Endothelial cell of hepatic sinusoid (primary cell): ENCODE measurements at regions not wholly inside any gene's neighbourhood (a gene's known extent, or its start where the extent isn't known, plus 50 kb on each side); places are given as distances from the start of the nearest gene placed in this dataset.

Experiments used
- in situ Hi-C: cut with HindIII; loops from 2 replicates; pipeline ENCODE4 v1.10.0; 2017; ENCODE audit warnings: low sequenced_read_pairs

DNA sequence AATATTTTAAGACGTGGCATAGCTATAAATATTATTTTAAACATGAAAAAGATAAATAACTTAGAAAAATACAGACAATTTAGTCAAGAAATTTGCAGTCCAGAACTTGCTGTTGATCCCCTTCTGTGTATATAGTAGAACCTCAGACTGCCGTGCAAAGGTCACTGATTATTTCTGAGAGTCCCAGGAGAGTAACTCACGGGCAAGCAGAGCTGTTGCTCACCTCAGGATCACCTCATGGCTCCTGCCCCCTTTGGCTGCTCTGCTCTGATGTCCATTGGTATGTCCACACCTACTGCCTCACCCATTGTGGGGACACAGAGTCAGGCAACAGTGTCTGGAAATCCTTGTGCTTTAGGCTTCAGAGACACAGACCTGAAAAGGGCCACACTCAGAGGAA is 392.9 kb upstream of the CELF4 start:
- in situ Hi-C loops: no loop called here

DNA sequence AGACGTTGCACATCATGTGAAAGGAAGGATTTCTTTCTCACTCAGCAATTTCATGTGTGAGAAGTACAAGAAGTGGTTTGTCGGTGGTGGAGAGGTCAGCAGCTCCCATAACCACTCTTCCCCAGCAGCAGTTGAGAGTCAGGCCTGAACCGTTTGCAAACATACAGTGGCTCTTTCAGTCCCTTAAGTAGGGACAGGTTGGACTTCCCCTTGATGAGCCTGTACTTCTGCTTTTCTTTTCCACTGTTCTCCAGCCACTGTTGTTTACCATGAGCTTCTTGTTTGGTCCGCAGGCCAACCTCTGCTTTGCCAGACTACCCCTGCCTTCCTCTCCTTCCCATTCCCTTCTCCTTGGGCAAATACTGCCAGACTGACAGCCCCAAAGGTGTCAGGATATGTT is 391.3 kb upstream of the CELF4 start:
- in situ Hi-C loops: no loop called here

- in situ Hi-C loops: no loop called here
Observed at GRCh38 chr18:37956020-37956419, 390.4 kb upstream of the CELF4 start.

GRCh38 chr18:37955201-37955600 is 389.6 kb upstream of the CELF4 start:
- in situ Hi-C loops: no loop called here

- in situ Hi-C loops: no loop called here
Observed at GRCh38 chr18:37953876-37954275, 388.3 kb upstream of the CELF4 start.

GRCh38 chr18:37948471-37948870 is 382.9 kb upstream of the CELF4 start:
- in situ Hi-C loops: no loop called here

- in situ Hi-C loops: no loop called here
Observed at GRCh38 chr18:37946324-37946723, 380.7 kb upstream of the CELF4 start.

DNA sequence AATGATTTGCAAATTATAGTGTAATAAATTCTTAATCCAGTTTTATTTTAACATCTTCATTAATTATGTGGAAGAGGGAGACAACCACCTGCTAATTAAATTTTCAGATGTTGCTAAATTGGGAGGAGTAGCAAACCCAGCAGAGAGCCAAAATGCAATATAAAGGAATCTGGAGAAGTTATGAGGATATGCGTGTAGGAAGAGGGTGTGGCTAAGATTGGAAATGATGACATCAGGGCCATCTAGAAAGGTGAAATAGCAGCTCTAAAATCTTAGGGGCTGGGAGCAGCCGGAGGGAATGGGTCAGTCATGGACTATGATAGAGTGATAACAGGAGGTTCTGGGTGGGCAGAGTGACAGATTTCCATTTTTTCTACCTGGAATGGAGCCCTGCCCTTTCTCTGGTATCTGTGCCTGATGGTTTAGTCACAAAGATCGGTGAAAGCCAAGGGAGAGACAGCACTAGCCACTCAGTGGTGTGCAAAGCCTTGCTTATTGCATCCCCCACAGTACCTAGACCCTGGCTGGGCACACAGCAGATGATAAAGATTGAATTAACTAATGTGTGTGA is 379.2 kb upstream of the CELF4 start:
- in situ Hi-C loops: no loop called here

- in situ Hi-C loops: no loop called here
Observed at GRCh38 chr18:37937287-37937686, 371.7 kb upstream of the CELF4 start.

GRCh38 chr18:37935086-37935485 is 369.5 kb upstream of the CELF4 start:
- in situ Hi-C loops: no loop called here

- in situ Hi-C loops: no loop called here
Observed at GRCh38 chr18:37930640-37931039, 365.0 kb upstream of the CELF4 start.

- in situ Hi-C loops: no loop called here
Observed at GRCh38 chr18:37922162-37922561, 356.6 kb upstream of the CELF4 start.

- in situ Hi-C loops: no loop called here
Observed at GRCh38 chr18:37920865-37921264, 355.3 kb upstream of the CELF4 start.

GRCh38 chr18:37913051-37913450 is 347.5 kb upstream of the CELF4 start:
- in situ Hi-C loops: no loop called here

GRCh38 chr18:37902344-37902743 is 336.7 kb upstream of the CELF4 start:
- in situ Hi-C loops: no loop called here

DNA sequence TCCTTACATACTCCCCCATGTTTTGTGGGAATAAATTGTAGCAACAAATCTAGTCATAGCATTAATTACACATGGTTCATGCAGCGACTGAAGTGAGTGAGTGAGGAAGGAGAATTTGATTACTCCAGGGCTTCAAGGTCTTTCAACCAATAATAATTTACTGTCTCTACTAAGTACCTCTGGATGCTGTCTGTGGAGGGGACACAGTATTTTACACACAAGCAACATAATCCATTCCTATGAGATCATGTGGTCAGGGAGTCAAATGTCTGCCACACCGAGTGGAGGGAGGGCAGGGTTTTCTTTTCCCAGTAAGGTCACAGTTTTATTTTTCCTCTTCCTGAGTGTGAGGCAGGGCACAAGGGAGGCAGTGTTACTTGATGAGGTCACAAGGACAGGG is 334.7 kb upstream of the CELF4 start:
- in situ Hi-C loops: no loop called here

DNA sequence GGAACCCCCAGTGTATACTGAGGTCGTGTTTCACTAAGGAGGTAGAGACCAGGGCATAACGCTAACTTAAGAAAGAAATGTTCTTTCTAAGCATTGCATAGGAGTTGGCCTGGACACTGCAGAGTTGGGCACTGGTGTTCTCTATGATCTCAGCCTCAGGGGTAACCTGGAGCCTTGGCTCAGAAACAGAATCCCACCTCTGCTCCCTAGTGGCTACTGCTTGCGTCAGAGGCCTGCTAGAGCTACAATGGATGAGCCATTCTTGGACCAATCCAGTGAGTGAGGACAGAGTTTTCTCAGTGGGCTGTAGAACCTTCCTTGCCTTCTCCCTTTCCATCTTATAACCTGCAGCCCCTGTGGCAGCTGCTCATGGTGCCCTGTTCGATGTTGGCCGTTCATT is 324.4 kb upstream of the CELF4 start:
- in situ Hi-C loops: no loop called here

GRCh38 chr18:37874721-37875120 is 309.1 kb upstream of the CELF4 start:
- in situ Hi-C loops: no loop called here

GRCh38 chr18:37873416-37873815 is 307.8 kb upstream of the CELF4 start:
- in situ Hi-C loops: no loop called here

DNA sequence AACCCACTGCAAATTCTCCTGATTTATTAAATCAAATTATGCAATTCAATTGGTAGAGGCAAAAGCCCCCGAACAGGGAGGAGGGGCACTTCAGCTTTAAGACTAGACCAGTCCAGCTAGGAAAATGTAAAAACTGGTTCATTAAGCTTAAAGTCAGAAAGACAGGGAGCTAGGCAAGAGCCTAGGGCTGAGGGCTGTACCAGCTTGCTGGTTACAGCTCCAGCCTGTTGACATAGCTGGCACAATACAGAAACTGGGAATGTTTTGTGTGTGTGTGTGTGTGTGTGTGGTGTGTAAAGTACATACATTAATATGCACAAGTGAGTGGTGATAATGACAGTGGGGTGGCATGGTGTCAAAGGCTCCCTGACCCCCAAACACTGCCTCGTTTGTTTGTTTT is 307.0 kb upstream of the CELF4 start:
- in situ Hi-C loops: no loop called here

DNA sequence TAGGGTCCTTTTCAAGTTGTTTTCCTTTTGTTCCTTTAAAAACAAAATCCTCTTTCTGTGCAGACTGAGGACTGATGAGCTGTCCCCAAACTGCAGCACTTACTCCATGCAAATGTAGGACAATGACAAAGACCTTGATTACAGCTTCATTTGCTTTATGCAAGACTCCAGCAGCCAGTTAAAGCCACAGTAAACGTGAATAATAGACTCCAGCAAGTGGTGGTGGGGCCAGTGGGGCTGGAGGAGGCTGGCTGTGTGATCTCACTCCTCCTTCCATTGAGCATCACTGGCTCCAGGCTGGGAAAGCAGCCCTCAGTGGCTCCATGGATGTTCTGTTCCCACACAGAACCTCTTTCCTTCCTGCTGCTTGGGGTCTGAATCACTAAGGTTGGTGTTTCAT is 306.0 kb upstream of the CELF4 start:
- in situ Hi-C loops: no loop called here

DNA sequence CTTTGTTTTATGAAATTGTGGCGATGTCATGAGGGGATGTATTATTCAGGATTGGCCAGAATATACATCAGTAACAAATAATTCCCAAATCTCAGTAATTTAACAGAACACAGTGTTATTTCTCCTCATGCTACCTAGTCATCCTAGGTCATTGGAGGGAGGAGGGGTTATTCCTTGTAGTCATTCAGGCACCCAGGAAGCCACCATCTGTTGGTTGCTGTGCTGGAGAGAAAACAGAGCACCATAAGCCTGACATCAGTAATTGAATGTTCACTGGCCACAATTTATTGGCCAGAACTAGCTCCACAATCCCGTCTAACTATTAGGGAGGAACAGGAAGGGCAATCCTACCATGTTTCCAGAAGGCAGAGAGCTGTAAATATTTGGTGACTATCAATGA is 303.5 kb upstream of the CELF4 start:
- in situ Hi-C loops: no loop called here

- in situ Hi-C loops: no loop called here
Observed at GRCh38 chr18:37864122-37864521, 298.5 kb upstream of the CELF4 start.

DNA sequence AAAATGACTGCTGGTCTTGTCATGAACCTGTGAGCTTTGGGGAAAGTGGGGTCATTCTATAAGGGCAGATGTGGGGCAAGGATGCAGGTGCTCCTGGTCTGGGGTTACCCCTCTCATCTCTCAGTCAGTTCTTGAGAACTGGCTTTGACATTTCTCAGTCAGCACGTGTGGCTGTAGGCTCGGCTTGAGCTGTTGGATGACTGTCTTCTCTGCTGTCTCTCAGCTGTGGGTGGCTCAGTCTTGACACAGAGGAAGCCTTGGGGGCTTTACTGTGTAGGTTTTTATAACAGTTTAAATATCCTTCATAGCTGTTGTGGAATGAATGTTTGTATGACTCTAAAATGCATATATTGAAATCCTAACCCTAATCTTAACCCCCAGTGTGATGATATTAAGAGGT is 296.4 kb upstream of the CELF4 start:
- in situ Hi-C loops: no loop called here
